NCI-H187 treated with DMSO at 0.1 percent for 48 hours (cell line): ENCODE measurements at regions not wholly inside any gene's neighbourhood (a gene's known extent, or its start where the extent isn't known, plus 50 kb on each side); places are given as distances from the start of the nearest gene placed in this dataset.

Source experiments
- DNase-seq: peaks from one replicate; lab custom pipeline; 2025; lab: John Stamatoyannopoulos, UW

GRCh38 chr3:73954506-73954905, 329.8 kb upstream of the PDZRN3 start:
- no peak for DNase-seq

GRCh38 chr3:73952781-73953180, 328.0 kb upstream of the PDZRN3 start:
- DNase-seq, result no peak

DNA sequence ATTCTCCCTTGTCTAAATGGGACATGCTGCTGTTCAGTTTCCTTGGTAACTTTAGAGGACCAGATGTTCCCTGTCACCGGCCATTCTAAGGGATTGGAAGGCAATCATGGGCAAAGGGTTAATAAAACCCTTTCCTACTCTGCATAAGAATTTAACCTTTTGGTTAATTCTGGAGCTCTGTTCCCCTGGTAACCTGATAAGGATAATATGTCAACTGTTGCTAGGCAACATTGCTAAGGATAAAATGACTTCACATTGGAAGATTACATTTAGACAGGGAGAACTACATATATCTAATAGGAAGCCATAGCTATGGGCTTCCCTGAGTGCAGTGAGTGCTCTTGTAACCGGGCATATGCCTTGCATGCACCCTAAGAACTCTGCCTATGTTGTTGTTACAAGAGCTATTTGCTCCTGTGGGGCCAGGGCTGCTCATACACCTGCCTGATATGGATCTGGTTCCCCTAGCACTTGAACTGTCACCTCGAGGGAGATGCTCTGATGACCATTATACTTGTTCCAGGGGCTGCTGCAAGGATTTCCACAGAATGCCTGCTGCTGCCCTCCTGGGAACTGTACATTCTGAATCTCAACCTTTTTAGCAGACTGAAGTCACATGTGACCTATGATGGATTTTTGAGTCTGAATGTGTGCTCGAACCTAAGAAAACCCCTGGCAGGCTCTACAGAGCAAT, 326.3 kb upstream of the PDZRN3 start:
- no peak for DNase-seq

- no peak for DNase-seq
These were observed 320.8 kb upstream of the PDZRN3 start for GRCh38 chr3:73945541-73945940.

DNA sequence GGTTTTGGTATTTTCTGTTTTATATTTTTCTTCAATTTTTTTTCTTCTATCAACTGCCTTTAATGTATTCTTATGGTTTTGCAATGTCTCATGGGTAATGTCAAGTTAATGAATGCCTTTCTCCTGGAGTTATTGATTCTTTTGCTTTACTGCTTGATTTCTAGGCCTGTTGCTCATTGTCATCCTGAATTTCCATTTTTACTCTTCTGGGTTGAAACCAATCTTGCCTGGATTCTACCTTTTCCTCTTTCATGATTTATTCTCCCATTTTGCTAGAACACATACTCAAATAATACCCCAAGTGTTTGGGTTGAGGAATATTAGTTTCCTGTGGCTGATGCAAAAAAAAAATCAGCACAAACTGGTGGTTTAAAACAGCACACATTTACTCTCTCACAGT, 315.2 kb upstream of the PDZRN3 start:
- no peak for DNase-seq

DNA sequence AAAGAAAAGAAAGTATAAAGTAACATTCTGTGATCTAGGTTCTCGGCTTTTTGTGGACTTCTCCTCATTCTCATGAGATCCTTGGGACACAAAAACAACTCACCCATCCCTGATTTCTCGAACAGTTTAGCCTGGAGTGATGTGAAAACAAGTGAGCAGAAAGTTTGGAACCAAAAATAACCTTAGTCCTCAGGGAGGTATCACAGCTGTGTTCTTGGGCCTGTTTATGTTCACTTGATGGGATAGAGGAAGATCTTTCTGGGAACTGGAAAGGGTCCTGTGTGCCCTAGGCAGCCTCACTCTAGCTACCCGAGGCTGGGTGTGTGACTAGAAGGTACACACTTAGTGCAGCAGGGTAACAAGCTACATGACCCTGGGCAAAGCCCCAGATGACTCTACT, 308.8 kb upstream of the PDZRN3 start:
- DNase-seq, result no peak

DNA sequence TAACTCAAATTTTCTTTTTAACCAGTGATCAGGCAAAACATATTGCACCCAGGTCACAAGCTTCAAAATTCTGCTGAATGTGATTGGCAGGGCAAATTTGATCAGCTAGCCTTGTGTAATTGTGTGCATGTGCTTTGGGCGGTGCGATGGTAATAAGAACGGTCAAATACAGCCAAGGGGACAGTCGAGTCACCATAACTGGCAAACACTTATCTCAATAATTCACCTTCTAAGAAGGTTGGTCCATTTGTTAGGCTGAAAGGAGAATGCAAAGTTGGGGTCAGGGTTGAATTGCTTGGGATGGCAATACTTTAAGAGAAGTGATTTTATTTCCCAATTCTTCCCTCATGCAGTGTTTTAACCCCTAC, 302.4 kb upstream of the PDZRN3 start:
- no peak for DNase-seq

- DNase-seq, result no peak
These were observed 301.8 kb upstream of the PDZRN3 start for GRCh38 chr3:73926360-73927202.

DNA sequence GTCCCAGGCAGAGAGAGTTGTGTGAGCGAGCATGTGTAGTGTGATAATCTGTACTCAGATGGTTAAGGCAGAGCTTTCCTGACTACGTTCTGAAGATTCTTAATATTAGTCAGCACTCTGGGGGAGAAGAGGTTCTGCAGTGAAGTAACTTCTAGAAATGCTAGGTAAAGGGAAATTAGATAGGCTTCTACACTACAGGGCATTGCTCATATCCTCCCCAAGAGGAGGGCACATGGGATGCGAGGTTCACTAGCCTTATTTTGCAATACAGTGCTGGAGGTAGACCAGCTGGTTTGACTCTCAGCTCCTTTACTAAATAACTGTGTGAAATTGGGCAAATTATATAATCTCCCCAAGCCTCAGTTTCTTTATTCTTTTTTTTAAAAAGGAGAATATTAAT, 300.3 kb upstream of the PDZRN3 start:
- DNase-seq, result no peak

- DNase-seq, result no peak
These were observed 299.3 kb upstream of the PDZRN3 start for GRCh38 chr3:73924048-73924447.

DNA sequence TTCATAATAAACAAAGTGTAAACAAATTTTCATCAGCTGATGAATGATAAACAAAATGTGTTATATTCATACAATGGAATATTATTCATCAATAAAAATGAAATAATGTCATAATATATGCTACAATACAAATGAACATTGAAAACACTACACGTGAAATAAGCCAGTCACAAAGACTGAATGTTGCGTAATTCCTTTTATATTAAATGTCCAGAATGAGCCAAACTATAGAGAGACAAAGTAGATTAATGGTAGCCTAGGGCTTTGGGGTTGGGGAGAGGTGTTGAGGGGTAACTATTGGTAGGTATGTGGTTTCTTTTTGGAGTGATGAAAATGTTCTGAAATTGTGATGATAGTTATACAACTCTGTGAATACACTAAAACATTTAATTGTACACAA, 292.9 kb upstream of the PDZRN3 start:
- no peak for DNase-seq

DNA sequence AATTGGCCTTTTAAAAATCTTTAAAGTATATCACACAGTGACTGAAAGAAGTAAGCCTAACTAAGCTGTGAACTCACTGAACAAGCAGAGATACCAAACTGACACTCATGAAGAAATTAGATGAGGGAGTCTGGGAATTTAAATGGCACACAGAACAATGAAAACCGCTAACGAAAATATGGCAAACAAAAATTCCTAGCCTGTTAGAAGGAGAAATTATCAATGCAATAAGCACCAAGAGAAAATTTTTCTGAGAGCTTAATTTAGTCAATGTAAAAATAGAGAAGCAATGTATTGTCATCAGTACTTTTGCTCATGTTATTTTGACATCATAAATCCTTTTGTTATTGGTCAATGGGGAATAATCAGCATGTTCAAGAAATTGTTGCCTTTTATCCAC, 291.1 kb upstream of the PDZRN3 start:
- no peak for DNase-seq

GRCh38 chr3:73908218-73908617, 283.5 kb upstream of the PDZRN3 start:
- DNase-seq, result no peak

- no peak for DNase-seq
These were observed 276.9 kb upstream of the PDZRN3 start for GRCh38 chr3:73901686-73902085.

GRCh38 chr3:73894474-73895213, 269.9 kb upstream of the PDZRN3 start:
- no peak for DNase-seq

- no peak for DNase-seq
These were observed 268.3 kb upstream of the PDZRN3 start for GRCh38 chr3:73893089-73893488.

- no peak for DNase-seq
These were observed 261.1 kb upstream of the PDZRN3 start for GRCh38 chr3:73885862-73886261.

DNA sequence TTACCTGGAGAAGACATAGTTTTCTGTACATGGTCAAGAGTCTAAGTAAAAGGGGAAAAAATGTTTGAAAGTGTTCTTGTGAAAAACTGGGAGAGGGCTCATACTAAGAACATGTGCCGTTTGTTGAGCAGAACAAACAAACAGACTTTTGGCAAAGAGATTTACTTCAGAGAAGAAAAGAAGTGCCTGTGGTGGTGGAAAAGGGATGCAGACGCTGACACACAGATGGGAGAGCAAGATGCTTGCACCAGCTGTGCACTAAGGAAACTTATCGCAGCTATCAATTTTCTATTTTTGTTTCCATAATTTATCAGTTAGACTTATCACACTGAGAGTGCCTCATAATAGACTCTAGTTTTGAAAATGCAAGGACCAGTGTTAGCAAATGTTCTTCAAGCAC, 259.6 kb upstream of the PDZRN3 start:
- DNase-seq, result no peak

GRCh38 chr3:73883497-73883896, 258.8 kb upstream of the PDZRN3 start:
- DNase-seq, result no peak

- peak; percentile 73 for DNase-seq
These were observed 250.0 kb upstream of the PDZRN3 start for GRCh38 chr3:73874606-73875369.

DNA sequence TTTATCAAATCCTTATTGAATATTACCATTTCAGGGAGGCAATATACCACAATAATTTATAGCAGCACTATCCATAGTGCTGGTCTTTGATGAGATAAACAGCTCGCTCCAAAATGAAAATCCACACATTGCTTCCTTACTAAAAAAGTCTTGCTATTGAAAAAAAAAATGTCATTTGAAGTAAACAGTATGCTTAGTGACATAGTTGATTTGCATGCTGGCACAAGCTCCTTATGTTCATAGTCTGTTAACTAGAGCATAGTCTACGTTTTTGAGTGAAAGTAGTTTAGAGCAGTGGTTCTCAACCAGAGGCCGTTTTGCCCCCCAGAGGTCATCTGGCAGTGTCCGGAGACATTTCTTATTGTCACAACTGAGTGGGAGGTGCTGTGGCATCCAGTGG, 249.4 kb upstream of the PDZRN3 start:
- no peak for DNase-seq

DNA sequence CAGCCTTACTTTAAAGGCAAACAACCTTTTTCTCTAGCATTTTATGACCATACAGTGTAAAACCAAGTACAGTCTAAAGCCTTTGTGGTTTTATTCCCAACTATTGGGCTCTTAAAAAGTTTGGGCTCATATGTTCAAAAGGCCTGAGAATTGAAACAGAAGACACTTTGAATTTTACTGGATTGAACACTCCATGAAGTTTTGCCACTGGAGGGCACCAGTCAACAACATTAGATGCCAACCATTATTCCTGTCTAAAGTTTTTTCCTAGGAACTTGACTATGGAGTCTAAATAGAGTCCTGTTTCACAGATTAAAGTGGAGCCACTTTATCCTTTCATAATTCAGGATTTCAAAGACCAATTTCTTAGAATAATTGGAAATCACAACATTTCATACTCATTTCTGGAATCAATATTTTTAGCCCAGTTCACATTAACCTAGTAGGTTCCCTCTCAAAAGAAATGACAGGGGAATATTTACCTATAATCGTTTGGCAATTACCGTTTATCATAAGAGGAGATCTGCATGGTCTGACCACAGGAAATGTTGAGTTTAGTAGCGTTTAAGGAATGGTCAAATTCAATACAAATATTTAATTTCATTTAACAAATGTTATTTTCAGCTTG, 244.1 kb upstream of the PDZRN3 start:
- DNase-seq, result no peak
